ENCODE measurements at regions not wholly inside any gene's neighbourhood (a gene's known extent, or its start where the extent isn't known, plus 50 kb on each side); places are given as distances from the start of the nearest gene placed in this dataset.
A peak's percentile ranks its signal among the peaks of the same experiment; 100 is the strongest.
"Not testable (repeated sequence)": the region's sequence is repeated elsewhere in the genome, so short reads cannot be mapped to it uniquely, and the experiment has no call there.

DNA sequence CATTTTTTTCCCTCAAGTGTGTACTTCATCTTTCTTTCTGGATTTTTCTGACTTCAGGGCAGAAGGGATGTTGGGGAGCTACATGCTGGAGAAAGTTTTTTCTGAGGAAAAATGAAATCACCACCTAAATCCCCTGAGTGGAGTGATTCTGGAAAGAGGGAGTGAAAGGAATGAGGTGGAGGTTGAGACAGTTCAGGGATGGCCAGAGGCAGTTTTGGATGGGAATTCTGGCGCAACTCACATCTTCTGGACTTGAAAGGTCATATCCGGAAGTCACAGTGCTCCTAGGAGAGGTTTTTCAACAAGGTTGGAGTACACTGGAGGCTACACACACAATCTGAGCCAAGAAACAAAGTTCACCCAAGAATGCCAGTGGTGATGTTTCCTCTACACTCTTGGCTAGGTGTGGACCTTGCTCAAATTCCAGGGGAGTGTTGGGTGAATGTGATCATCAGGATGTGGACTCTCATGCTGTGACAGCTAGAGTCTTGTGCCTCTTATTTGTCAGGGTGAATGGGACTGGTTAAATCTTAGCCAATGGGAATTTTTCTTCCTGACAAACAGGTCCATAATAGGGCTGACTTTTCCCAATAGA, 161.5 kb downstream of the HLX start:
- no peak overlapping the region for H3K27ac ChIP-seq
- H3K9ac ChIP-seq: no peak overlapping the region
- H4K20me1 ChIP-seq (ENCODE audit: insufficient read depth): no peaks in the 10 kb centered on the region
- no peak overlapping the region for H3K4me3 ChIP-seq
- peaks cover 10% of the 10 kb centered on the region for H3K4me1 ChIP-seq (ENCODE audit: insufficient read depth)
- DNase-seq: no peak
- peaks cover 16% of the 10 kb centered on the region for H3F3A ChIP-seq (ENCODE audit: insufficient read depth)
- in situ Hi-C loops (cut with MboI): no loop called here
- no peaks in the 10 kb centered on the region for H3K79me2 ChIP-seq (ENCODE audit: insufficient read depth)
- H3K4me2 ChIP-seq (ENCODE audit: unreplicated experiment): no peak overlapping the region
- H3K9me3 ChIP-seq (ENCODE audit: low read depth): no peaks in the 10 kb centered on the region
- TF ChIP-seq EZH2 (IDR thresholded peaks at IDR 0.05; ENCODE audit: insufficient read depth, poor library complexity, severe bottlenecking): no peak
- TF ChIP-seq EZH2phosphoT487 (IDR thresholded peaks at IDR 0.05; ENCODE audit: insufficient read depth, low read depth): no peak
- no peak overlapping the region for H2AFZ ChIP-seq
- 95 to 97% methylated on average over 2 of the region's 2 CpGs for WGBS, 2 experiments (ENCODE audit: low coverage in 1 of 2, low lambda C conversion rate in 2 of 2, missing lambda C conversion rate in 2 of 2)
- no peaks in the 10 kb centered on the region for H3K36me3 ChIP-seq (ENCODE audit: low read depth)
- no peaks in the 10 kb centered on the region for H3K9me2 ChIP-seq (ENCODE audit: insufficient read depth)
- H3K27me3 ChIP-seq (replicated peaks; ENCODE audit: insufficient read depth): no peaks in the 10 kb centered on the region

DNA sequence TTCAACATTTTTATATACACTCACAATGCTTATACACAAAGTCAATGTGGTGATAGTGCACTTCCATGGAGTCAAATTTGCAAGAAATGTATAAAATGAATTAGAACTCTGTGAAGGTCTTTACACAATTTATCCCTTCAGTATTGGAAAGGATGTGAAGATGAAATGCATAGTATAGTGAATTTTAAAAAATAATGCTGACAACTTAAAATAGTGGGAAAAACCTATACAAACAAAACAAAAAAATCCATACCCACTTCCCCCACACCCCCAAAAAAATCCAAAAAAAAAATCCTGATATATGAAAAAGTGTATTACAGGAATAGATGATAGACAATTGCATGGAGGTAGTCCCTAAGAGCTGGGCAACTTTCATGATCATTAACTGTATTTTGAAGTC, 165.3 kb downstream of the HLX start:
- Histone ChIP-seq H3K4me2 (ENCODE audit: unreplicated experiment) (no peak overlapping the region), H4K20me1 (ENCODE audit: insufficient read depth) (no peaks in the 10 kb centered on the region), H3K9me3 (ENCODE audit: low read depth) (no peaks in the 10 kb centered on the region), H3K4me3 (no peak overlapping the region), H3K4me1 (ENCODE audit: insufficient read depth) (peaks cover 10% of the 10 kb centered on the region), H3K79me2 (ENCODE audit: insufficient read depth) (no peaks in the 10 kb centered on the region), H3F3A (ENCODE audit: insufficient read depth) (peaks cover 7% of the 10 kb centered on the region; the same call in 1 of the 2 replicates), H3K9me2 (ENCODE audit: insufficient read depth) (no peaks in the 10 kb centered on the region), H3K27me3 (replicated peaks; ENCODE audit: insufficient read depth) (no peaks in the 10 kb centered on the region), H3K36me3 (ENCODE audit: low read depth) (no peaks in the 10 kb centered on the region), H2AFZ (no peak overlapping the region), H3K27ac (no peak overlapping the region), H3K9ac (no peak overlapping the region)
- no peak for DNase-seq
- in situ Hi-C loops (cut with MboI): no loop called here
- TF ChIP-seq EZH2 (IDR thresholded peaks at IDR 0.05; ENCODE audit: insufficient read depth, poor library complexity, severe bottlenecking): no peak
- no peak for TF ChIP-seq EZH2phosphoT487 (IDR thresholded peaks at IDR 0.05; ENCODE audit: insufficient read depth, low read depth)

DNA sequence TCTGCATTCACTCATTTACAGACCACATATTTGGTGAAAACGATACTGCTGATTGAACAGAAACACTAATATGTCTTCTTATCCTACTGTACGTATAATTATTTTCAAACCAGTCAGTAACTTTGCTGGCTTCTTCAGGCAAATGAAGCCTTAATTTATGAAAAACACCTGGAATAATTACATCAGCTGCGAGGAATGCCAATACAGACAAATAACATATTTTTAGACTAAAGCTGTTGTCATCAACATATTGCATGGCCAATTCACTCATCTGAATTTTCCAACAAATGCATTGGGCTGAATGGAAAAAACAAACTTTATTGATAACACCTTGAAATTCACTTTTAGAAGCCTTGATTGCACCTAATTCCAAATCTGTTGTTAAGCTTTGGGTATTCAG, 165.9 kb downstream of the HLX start:
- in situ Hi-C loops (cut with MboI): no loop called here

DNA sequence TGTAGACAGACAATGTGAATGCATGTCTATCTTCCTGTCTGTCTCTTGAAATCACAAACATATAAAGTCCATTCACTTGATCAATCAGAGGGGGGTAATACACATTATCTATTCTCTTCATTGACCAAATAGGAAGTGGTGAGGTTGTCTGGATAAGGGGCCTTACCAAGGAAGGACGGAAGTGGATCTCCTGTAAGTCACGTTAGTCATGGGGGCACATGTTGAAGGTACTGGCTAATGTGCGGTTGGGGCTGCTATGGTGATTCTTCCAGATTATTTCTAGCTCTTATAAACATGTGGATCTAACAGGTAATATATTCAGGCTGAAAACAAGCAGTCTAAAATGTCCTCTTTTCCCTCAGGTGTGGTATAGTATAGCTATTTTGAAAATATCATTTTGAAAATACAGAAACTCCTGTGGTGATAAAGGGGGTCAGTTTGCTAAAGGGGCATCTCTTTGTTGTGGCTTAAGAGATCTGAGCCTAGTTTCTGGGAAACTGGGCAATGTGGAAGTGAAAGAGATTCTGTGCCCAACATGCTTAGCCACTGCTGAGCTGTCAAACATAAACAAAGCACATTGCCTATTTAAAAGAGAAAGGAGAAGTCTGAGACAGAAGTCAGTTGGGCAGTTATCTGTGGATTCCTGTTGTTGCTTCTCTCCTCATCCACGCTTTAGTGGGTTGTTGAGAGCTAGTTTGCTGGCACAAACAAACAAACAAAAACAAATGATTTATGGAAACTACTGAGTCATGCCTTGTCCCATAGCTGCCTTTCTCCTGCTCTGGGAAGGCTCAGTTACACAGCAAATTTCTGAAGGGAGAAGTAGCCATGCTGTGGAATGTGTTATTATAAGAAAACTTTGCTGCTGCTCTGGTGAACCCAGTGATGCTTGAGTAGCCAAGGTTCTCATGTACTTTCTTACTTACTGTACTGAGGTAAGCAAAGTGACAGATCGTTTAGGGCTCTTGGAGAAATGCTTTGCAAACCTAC, 166.9 kb downstream of the HLX start:
- H3K27ac ChIP-seq: no peak overlapping the region
- H3K4me1 ChIP-seq (ENCODE audit: insufficient read depth): peaks cover 9% of the 10 kb centered on the region
- H3K79me2 ChIP-seq (ENCODE audit: insufficient read depth): no peaks in the 10 kb centered on the region
- peak overlapping the region; percentile 54 for H2AFZ ChIP-seq
- H3K36me3 ChIP-seq (ENCODE audit: low read depth): no peaks in the 10 kb centered on the region
- H4K20me1 ChIP-seq (ENCODE audit: insufficient read depth): no peaks in the 10 kb centered on the region
- in situ Hi-C loops (cut with MboI): no loop called here
- peak overlapping the region; percentile 10 for H3K4me2 ChIP-seq (ENCODE audit: unreplicated experiment)
- TF ChIP-seq EZH2phosphoT487 (IDR thresholded peaks at IDR 0.05; ENCODE audit: insufficient read depth, low read depth) (no peak), EZH2 (IDR thresholded peaks at IDR 0.05; ENCODE audit: insufficient read depth, poor library complexity, severe bottlenecking) (no peak)
- DNase-seq: peak; percentile 30
- H3K9me2 ChIP-seq (ENCODE audit: insufficient read depth): no peaks in the 10 kb centered on the region
- WGBS, 2 experiments (ENCODE audit: low coverage in 1 of 2, low lambda C conversion rate in 2 of 2, missing lambda C conversion rate in 2 of 2): 79 to 84% methylated on average over 5 of the region's 5 CpGs
- no peaks in the 10 kb centered on the region for H3K27me3 ChIP-seq (replicated peaks; ENCODE audit: insufficient read depth)
- no peaks in the 10 kb centered on the region for H3F3A ChIP-seq (ENCODE audit: insufficient read depth)
- no peak overlapping the region for H3K4me3 ChIP-seq
- H3K9ac ChIP-seq: no peak overlapping the region
- no peaks in the 10 kb centered on the region for H3K9me3 ChIP-seq (ENCODE audit: low read depth)

More for the DNA sequence above, 165.9 kb downstream of the HLX start:
- DNase-seq: no peak
- Histone ChIP-seq H3K9me2 (ENCODE audit: insufficient read depth) (no peaks in the 10 kb centered on the region), H3K9ac (no peak overlapping the region), H3K79me2 (ENCODE audit: insufficient read depth) (no peaks in the 10 kb centered on the region), H3K4me1 (ENCODE audit: insufficient read depth) (peaks cover 9% of the 10 kb centered on the region), H3K9me3 (ENCODE audit: low read depth) (no peaks in the 10 kb centered on the region), H3K27me3 (replicated peaks; ENCODE audit: insufficient read depth) (no peaks in the 10 kb centered on the region), H3K27ac (no peak overlapping the region), H3K4me3 (no peak overlapping the region), H3F3A (ENCODE audit: insufficient read depth) (peaks cover under 1% of the 10 kb centered on the region; the same call in 1 of the 2 replicates), H3K4me2 (ENCODE audit: unreplicated experiment) (no peak overlapping the region), H3K36me3 (ENCODE audit: low read depth) (no peaks in the 10 kb centered on the region), H2AFZ (no peak overlapping the region), H4K20me1 (ENCODE audit: insufficient read depth) (no peaks in the 10 kb centered on the region)
- 57 to 64% methylated on average over 3 of the region's 3 CpGs for WGBS, 2 experiments (ENCODE audit: low coverage in 1 of 2, low lambda C conversion rate in 2 of 2, missing lambda C conversion rate in 2 of 2)
- TF ChIP-seq EZH2 (IDR thresholded peaks at IDR 0.05; ENCODE audit: insufficient read depth, poor library complexity, severe bottlenecking) (no peak), EZH2phosphoT487 (IDR thresholded peaks at IDR 0.05; ENCODE audit: insufficient read depth, low read depth) (no peak)

DNA sequence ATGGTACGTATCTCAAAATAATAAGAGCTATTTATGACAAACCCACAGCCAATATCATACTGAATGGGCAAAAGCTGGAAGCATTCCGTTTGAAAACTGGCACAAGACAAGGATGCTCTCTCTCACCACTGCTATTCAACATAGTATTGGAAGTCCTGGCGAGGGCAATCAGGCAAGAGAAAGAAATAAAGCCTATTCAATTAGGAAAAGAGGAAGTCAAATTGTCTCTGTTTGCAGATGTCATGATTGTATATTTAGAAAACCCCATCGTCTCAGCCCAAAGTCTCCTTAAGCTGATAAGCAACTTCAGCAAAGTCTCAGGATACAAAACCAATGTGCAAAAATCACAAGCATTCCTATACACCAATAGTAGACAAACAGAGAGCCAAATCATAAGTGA, 172.1 kb downstream of the HLX start:
- DNase-seq; H3K27me3 ChIP-seq (replicated peaks; ENCODE audit: insufficient read depth); H2AFZ ChIP-seq; in situ Hi-C loops (cut with MboI); H3K4me1 ChIP-seq (ENCODE audit: insufficient read depth); H3K4me2 ChIP-seq (ENCODE audit: unreplicated experiment); H3K27ac ChIP-seq; H3K36me3 ChIP-seq (ENCODE audit: low read depth); H3K9me3 ChIP-seq (ENCODE audit: low read depth); H3K9ac ChIP-seq; H4K20me1 ChIP-seq (ENCODE audit: insufficient read depth); H3K79me2 ChIP-seq (ENCODE audit: insufficient read depth); H3F3A ChIP-seq (ENCODE audit: insufficient read depth); H3K9me2 ChIP-seq (ENCODE audit: insufficient read depth); H3K4me3 ChIP-seq: not testable (repeated sequence)
- 66 to 73% methylated on average over 4 of the region's 4 CpGs for WGBS, 2 experiments (ENCODE audit: low coverage in 1 of 2, low lambda C conversion rate in 2 of 2, missing lambda C conversion rate in 2 of 2)
